GM23248 (cell line): ENCODE measurements at regions not wholly inside any gene's neighbourhood (a gene's known extent, or its start where the extent isn't known, plus 50 kb on each side); places are given as distances from the start of the nearest gene placed in this dataset.

ENCODE experiments used
- DNase-seq: peaks from one replicate; pipeline ENCODE4 v3.0.0-alpha.2; 2015
- H2AFZ ChIP-seq: fragments of 200-600 bp; sonication (generic); 2 replicates; pipeline ENCODE4 v1.6.1; 2016; ENCODE audit warnings: antibody characterized with exemption
- H3F3A ChIP-seq: fragments of 200-600 bp; sonication (generic); 2 replicates; pipeline ENCODE4 v1.6.1; 2016; ENCODE audit warnings: mild to moderate bottlenecking, antibody characterized with exemption, mixed run types; ENCODE audit not compliant: insufficient read depth
- H3K27ac ChIP-seq: fragments of 200-600 bp; sonication (generic); 2 replicates; pipeline ENCODE4 v1.5.1; 2016; ENCODE audit warnings: mild to moderate bottlenecking
- H3K27me3 ChIP-seq: fragments of 200-600 bp; sonication (generic); replicated peaks from 2 replicates; pipeline ENCODE4 v1.6.1; 2016; ENCODE audit warnings: mild to moderate bottlenecking; ENCODE audit not compliant: insufficient read depth
- H3K36me3 ChIP-seq: fragments of 200-600 bp; sonication (generic); 2 replicates; pipeline ENCODE4 v1.6.1; 2016; ENCODE audit warnings: low read depth, mild to moderate bottlenecking
- H3K4me1 ChIP-seq: fragments of 200-600 bp; sonication (generic); 2 replicates; pipeline ENCODE4 v1.6.1; 2016; ENCODE audit warnings: mild to moderate bottlenecking; ENCODE audit not compliant: insufficient read depth
- H3K4me2 ChIP-seq: fragments of 200-600 bp; sonication (generic); one replicate; pipeline ENCODE4 v1.6.1; 2016; ENCODE audit warnings: mild to moderate bottlenecking; ENCODE audit not compliant: unreplicated experiment
- H3K4me3 ChIP-seq: fragments of 200-600 bp; sonication (generic); 2 replicates; pipeline ENCODE4 v1.5.1; 2016; ENCODE audit warnings: mild to moderate bottlenecking
- H3K79me2 ChIP-seq: fragments of 200-600 bp; sonication (generic); 2 replicates; pipeline ENCODE4 v1.6.1; 2016; ENCODE audit warnings: mild to moderate bottlenecking; ENCODE audit not compliant: insufficient read depth
- H3K9ac ChIP-seq: fragments of 200-600 bp; sonication (generic); 2 replicates; pipeline ENCODE4 v1.6.1; 2016; ENCODE audit warnings: mild to moderate bottlenecking
- H3K9me2 ChIP-seq: fragments of 200-600 bp; sonication (generic); 2 replicates; pipeline ENCODE4 v1.6.1; 2016; ENCODE audit warnings: mixed run types, mild to moderate bottlenecking, moderate library complexity; ENCODE audit not compliant: insufficient read depth
- H3K9me3 ChIP-seq: fragments of 200-600 bp; sonication (generic); one replicate; pipeline ENCODE4 v1.6.1; 2017; ENCODE audit warnings: low read depth
- H4K20me1 ChIP-seq: fragments of 200-600 bp; sonication (generic); 2 replicates; pipeline ENCODE4 v1.6.0; 2016; ENCODE audit not compliant: insufficient read depth
- EZH2 ChIP-seq: fragments of 200-600 bp; sonication (generic); IDR thresholded peaks from 2 replicates; pipeline ENCODE4 v1.6.1; 2018; ENCODE audit warnings: antibody characterized with exemption, mild to moderate bottlenecking; ENCODE audit not compliant: insufficient read depth, poor library complexity, severe bottlenecking
- EZH2phosphoT487 ChIP-seq: fragments of 200-600 bp; sonication (generic); IDR thresholded peaks from 2 replicates; pipeline ENCODE4 v1.6.1; 2018; ENCODE audit warnings: antibody characterized with exemption, moderate library complexity, mild to moderate bottlenecking, low read depth; ENCODE audit not compliant: insufficient read depth
- WGBS, 2 experiments: methylation state at CpG; one replicate each; pipeline ENCODE4 v1.1.6; 2015 to 2017; ENCODE audit warnings: low lambda C conversion rate in 2 of 2, low coverage in 1 of 2; ENCODE audit errors: missing lambda C conversion rate in 2 of 2; 5-methylcytosine and 5-hydroxymethylcytosine counted together
- in situ Hi-C: fragments of 300-500 bp; cut with MboI; formaldehyde crosslinking; loops from 2 replicates; pipeline ENCODE4 v1.15.0; 2020

GRCh38 chr18:55142410-55142809 lies 183.1 kb upstream of the CCDC68 start:
- H4K20me1 ChIP-seq: no peaks in the 10 kb centered on the region
- H3K27ac ChIP-seq: no peak overlapping the region
- H3K9me3 ChIP-seq: no peaks in the 10 kb centered on the region
- TF ChIP-seq EZH2: no peak
- no peak for TF ChIP-seq EZH2phosphoT487
- no peak overlapping the region for H3K4me2 ChIP-seq
- H3K4me3 ChIP-seq: no peak overlapping the region
- in situ Hi-C loops: no loop called here
- H3K36me3 ChIP-seq: no peaks in the 10 kb centered on the region
- no peak overlapping the region for H2AFZ ChIP-seq
- 24 to 25% methylated on average over 6 of the region's 6 CpGs for WGBS, 2 experiments
- H3K4me1 ChIP-seq: no peaks in the 10 kb centered on the region
- peaks cover 9% of the 10 kb centered on the region for H3K27me3 ChIP-seq
- no peaks in the 10 kb centered on the region for H3F3A ChIP-seq
- no peaks in the 10 kb centered on the region; the same call in 1 of the 2 replicates for H3K9me2 ChIP-seq
- no peak overlapping the region for H3K9ac ChIP-seq
- DNase-seq: peak; percentile 12
- H3K79me2 ChIP-seq: no peaks in the 10 kb centered on the region

- no peak overlapping the region for H2AFZ ChIP-seq
- H3F3A ChIP-seq: no peaks in the 10 kb centered on the region
- no peaks in the 10 kb centered on the region for H3K79me2 ChIP-seq
- H3K27me3 ChIP-seq: peaks cover 6% of the 10 kb centered on the region
- H4K20me1 ChIP-seq: no peaks in the 10 kb centered on the region
- DNase-seq: no peak
- H3K9ac ChIP-seq: no peak overlapping the region
- no peak overlapping the region for H3K4me3 ChIP-seq
- WGBS, 2 experiments: 67 to 71% methylated on average over 4 of the region's 4 CpGs
- no peaks in the 10 kb centered on the region; the same call in 1 of the 2 replicates for H3K9me2 ChIP-seq
- no peak overlapping the region for H3K27ac ChIP-seq
- H3K4me1 ChIP-seq: no peaks in the 10 kb centered on the region
- H3K9me3 ChIP-seq: no peaks in the 10 kb centered on the region
- TF ChIP-seq EZH2 (no peak), EZH2phosphoT487 (no peak)
- in situ Hi-C loops: no loop called here
- no peak overlapping the region for H3K4me2 ChIP-seq
- H3K36me3 ChIP-seq: no peaks in the 10 kb centered on the region
Measured at GRCh38 chr18:55141318-55141717, 182.1 kb upstream of the CCDC68 start.

- H3K36me3 ChIP-seq: no peaks in the 10 kb centered on the region
- WGBS, 2 experiments: 15 to 20% methylated on average over 4 of the region's 4 CpGs
- no peak overlapping the region for H2AFZ ChIP-seq
- in situ Hi-C loops: no loop called here
- no peaks in the 10 kb centered on the region for H3K9me3 ChIP-seq
- no peaks in the 10 kb centered on the region; the same call in 1 of the 2 replicates for H3K9me2 ChIP-seq
- H3K27me3 ChIP-seq: peaks cover 6% of the 10 kb centered on the region
- H3K79me2 ChIP-seq: no peaks in the 10 kb centered on the region
- TF ChIP-seq EZH2phosphoT487: no peak
- TF ChIP-seq EZH2: no peak
- no peak overlapping the region for H3K4me2 ChIP-seq
- no peaks in the 10 kb centered on the region for H3K4me1 ChIP-seq
- no peak overlapping the region for H3K4me3 ChIP-seq
- H3F3A ChIP-seq: no peaks in the 10 kb centered on the region
- no peak overlapping the region for H3K9ac ChIP-seq
- H4K20me1 ChIP-seq: no peaks in the 10 kb centered on the region
- DNase-seq: no peak
- H3K27ac ChIP-seq: no peak overlapping the region
Measured at GRCh38 chr18:55139836-55140235, 180.6 kb upstream of the CCDC68 start.

GRCh38 chr18:55139307-55139706 lies 180.0 kb upstream of the CCDC68 start:
- no peak overlapping the region for H3K9ac ChIP-seq
- no peak for DNase-seq
- H3K4me2 ChIP-seq: no peak overlapping the region
- no peaks in the 10 kb centered on the region for H3F3A ChIP-seq
- H3K36me3 ChIP-seq: no peaks in the 10 kb centered on the region
- peaks cover 6% of the 10 kb centered on the region for H3K27me3 ChIP-seq
- no peak overlapping the region for H2AFZ ChIP-seq
- no peak overlapping the region for H3K27ac ChIP-seq
- H3K9me3 ChIP-seq: no peaks in the 10 kb centered on the region
- TF ChIP-seq EZH2: no peak
- TF ChIP-seq EZH2phosphoT487: no peak
- H4K20me1 ChIP-seq: no peaks in the 10 kb centered on the region
- in situ Hi-C loops: no loop called here
- H3K4me1 ChIP-seq: no peaks in the 10 kb centered on the region
- H3K4me3 ChIP-seq: no peak overlapping the region
- H3K9me2 ChIP-seq: no peaks in the 10 kb centered on the region
- H3K79me2 ChIP-seq: no peaks in the 10 kb centered on the region

GRCh38 chr18:55138401-55138800 lies 179.1 kb upstream of the CCDC68 start:
- Histone ChIP-seq H2AFZ (no peak overlapping the region), H3K27ac (no peak overlapping the region), H3K4me2 (no peak overlapping the region), H3F3A (no peaks in the 10 kb centered on the region), H3K9me2 (no peaks in the 10 kb centered on the region), H3K27me3 (peaks cover 5% of the 10 kb centered on the region), H3K79me2 (no peaks in the 10 kb centered on the region), H3K4me1 (no peaks in the 10 kb centered on the region), H3K36me3 (no peaks in the 10 kb centered on the region), H3K4me3 (no peak overlapping the region), H3K9me3 (no peaks in the 10 kb centered on the region), H4K20me1 (no peaks in the 10 kb centered on the region), H3K9ac (no peak overlapping the region)
- TF ChIP-seq EZH2 (no peak), EZH2phosphoT487 (no peak)
- DNase-seq: no peak
- in situ Hi-C loops: no loop called here
- 63 to 66% methylated on average over 4 of the region's 4 CpGs for WGBS, 2 experiments
